ENCODE measurements at regions not wholly inside any gene's neighbourhood (a gene's known extent, or its start where the extent isn't known, plus 50 kb on each side); places are given as distances from the start of the nearest gene placed in this dataset.

GRCh38 chr10:35934642-35934995 lies 292.5 kb upstream of the FZD8 start:
- no peak for DNase-seq
- ATAC-seq (ENCODE audit: low read depth), result no peak
- H3K4me3 ChIP-seq (ENCODE audit: control extremely low read depth in 1 of 5, extremely low read depth in 1 of 5, insufficient read depth in 1 of 5, low read depth in 2 of 5, low read length in 4 of 5), result no peak overlapping the region
- no peaks in the 10 kb centered on the region for H3K4me1 ChIP-seq (ENCODE audit: control insufficient read depth in 2 of 2, insufficient read depth in 2 of 2, low read length in 2 of 2)
- ChIA-PET CTCF (interaction anchor here (0.6 kb wide), 1 partner anchor 276 kb away, joined by 3 read pairs; no protein-coding TSS in a partner anchor), POLR2A (no interaction called here)
- H2AFZ ChIP-seq (ENCODE audit: insufficient read depth, low read depth, low read length, poor library complexity, severe bottlenecking), result no peak overlapping the region
- H3K4me1 Mint-ChIP-seq, result no peaks in the 10 kb centered on the region
- H4K20me1 ChIP-seq (ENCODE audit: control insufficient read depth, insufficient read depth, low read length, poor library complexity, severe bottlenecking), result no peaks in the 10 kb centered on the region
- no peak overlapping the region for H3K27ac Mint-ChIP-seq
- H3K27me3 ChIP-seq (replicated peaks in 1 of 4; ENCODE audit: control extremely low read depth in 1 of 4, control insufficient read depth in 3 of 4, insufficient read depth in 4 of 4, low read length in 3 of 4), result no peaks in the 10 kb centered on the region
- no peak overlapping the region for H3K4me3 Mint-ChIP-seq
- no peaks in the 10 kb centered on the region for H3K79me2 ChIP-seq (ENCODE audit: control insufficient read depth, insufficient read depth, low read length)
- H3K9me3 Mint-ChIP-seq (ENCODE audit: insufficient read depth), result peaks cover 2% of the 10 kb centered on the region
- H3K27ac ChIP-seq (ENCODE audit: low read length in 2 of 2), result no peak overlapping the region
- H3K9ac ChIP-seq (ENCODE audit: low read length), result no peak overlapping the region
- intact Hi-C loops (cut with micrococcal nuclease), result no loop called here
- WGBS (ENCODE audit: insufficient coverage), result 93% methylated on average over 3 of the region's 5 CpGs
- H3K9me3 ChIP-seq (ENCODE audit: control extremely low read depth in 1 of 3, control insufficient read depth in 2 of 3, insufficient read depth in 1 of 3, low read length in 2 of 3), result peaks cover 0 to 4% (median 0%) of the 10 kb centered on the region in 3 donors
- H3K4me2 ChIP-seq (replicated peaks; ENCODE audit: low read depth, low read length, poor library complexity, severe bottlenecking), result no peak overlapping the region
- no peak for TF ChIP-seq CTCF (IDR thresholded peaks at IDR 0.05)
- no peaks in the 10 kb centered on the region for H3K36me3 ChIP-seq (replicated peaks in 1 of 2; ENCODE audit: control extremely low read depth in 1 of 2, control insufficient read depth in 1 of 2, extremely low read depth in 1 of 2, insufficient read depth in 2 of 2, low read length in 1 of 2)
- no peaks in the 10 kb centered on the region for H3K27me3 Mint-ChIP-seq

GRCh38 chr10:35933940-35934641 lies 292.0 kb upstream of the FZD8 start:
- Histone ChIP-seq H3K9ac (ENCODE audit: low read length) (no peak overlapping the region), H4K20me1 (ENCODE audit: control insufficient read depth, insufficient read depth, low read length, poor library complexity, severe bottlenecking) (no peaks in the 10 kb centered on the region), H3K4me1 (ENCODE audit: control insufficient read depth in 2 of 2, insufficient read depth in 2 of 2, low read length in 2 of 2) (no peaks in the 10 kb centered on the region), H3K27me3 (replicated peaks in 1 of 4; ENCODE audit: control extremely low read depth in 1 of 4, control insufficient read depth in 3 of 4, insufficient read depth in 4 of 4, low read length in 3 of 4) (no peaks in the 10 kb centered on the region), H3K4me3 (ENCODE audit: control extremely low read depth in 1 of 5, extremely low read depth in 1 of 5, insufficient read depth in 1 of 5, low read depth in 2 of 5, low read length in 4 of 5) (no peak overlapping the region), H3K36me3 (replicated peaks in 1 of 2; ENCODE audit: control extremely low read depth in 1 of 2, control insufficient read depth in 1 of 2, extremely low read depth in 1 of 2, insufficient read depth in 2 of 2, low read length in 1 of 2) (no peaks in the 10 kb centered on the region), H3K27ac (ENCODE audit: low read length in 2 of 2) (no peak overlapping the region), H3K9me3 (ENCODE audit: control extremely low read depth in 1 of 3, control insufficient read depth in 2 of 3, insufficient read depth in 1 of 3, low read length in 2 of 3) (peaks cover 0 to 4% (median 0%) of the 10 kb centered on the region in 3 donors), H3K79me2 (ENCODE audit: control insufficient read depth, insufficient read depth, low read length) (no peaks in the 10 kb centered on the region), H3K4me2 (replicated peaks; ENCODE audit: low read depth, low read length, poor library complexity, severe bottlenecking) (no peak overlapping the region), H2AFZ (ENCODE audit: insufficient read depth, low read depth, low read length, poor library complexity, severe bottlenecking) (no peak overlapping the region)
- Mint-ChIP-seq H3K9me3 (ENCODE audit: insufficient read depth) (peaks cover 2% of the 10 kb centered on the region), H3K27ac (no peak overlapping the region), H3K27me3 (no peaks in the 10 kb centered on the region), H3K4me1 (no peaks in the 10 kb centered on the region), H3K4me3 (no peak overlapping the region)
- intact Hi-C loops (cut with micrococcal nuclease), result no loop called here
- ChIA-PET CTCF (interaction anchor here (0.6 kb wide), 1 partner anchor 277 kb away, joined by 3 read pairs; no protein-coding TSS in a partner anchor), POLR2A (no interaction called here)
- no peak for DNase-seq
- no peak for ATAC-seq (ENCODE audit: low read depth)
- TF ChIP-seq EZH2 (IDR thresholded peaks at IDR 0.05; ENCODE audit: borderline replicate concordance, insufficient read depth, low read depth, low read length, poor library complexity, severe bottlenecking) (no peak), CTCF (IDR thresholded peaks at IDR 0.05) (no peak)
- 57% methylated on average over 1 of the region's 5 CpGs for WGBS (ENCODE audit: insufficient coverage)

Measured in B cell (primary cell).